Osteoblast (primary cell): ENCODE measurements at regions not wholly inside any gene's neighbourhood (a gene's known extent, or its start where the extent isn't known, plus 50 kb on each side); places are given as distances from the start of the nearest gene placed in this dataset.

ENCODE experiments used
- DNase-seq: peaks from one replicate; pipeline ENCODE4 v3.0.0; 2011; ENCODE audit warnings: low spot score, mixed read lengths; ENCODE audit not compliant: insufficient read length; ENCODE audit errors: missing footprints
- H2AFZ ChIP-seq: 2 replicates; pipeline ENCODE4 v1.6.0; 2011; ENCODE audit warnings: mild to moderate bottlenecking, low read length
- H3K27ac ChIP-seq: 2 replicates; pipeline ENCODE4 v1.5.1; 2011; ENCODE audit warnings: mild to moderate bottlenecking, low read depth, low read length, moderate library complexity
- H3K27me3 ChIP-seq: 2 replicates; pipeline ENCODE4 v1.6.0; 2012; ENCODE audit warnings: mild to moderate bottlenecking, control low read depth, inconsistent platforms, low read length, moderate library complexity; ENCODE audit not compliant: insufficient read depth
- H3K36me3 ChIP-seq: 2 replicates; pipeline ENCODE4 v1.5.1; 2011; ENCODE audit warnings: mild to moderate bottlenecking, low read length, control low read depth, moderate library complexity; ENCODE audit not compliant: insufficient read depth
- H3K4me1 ChIP-seq: 2 replicates; pipeline ENCODE4 v1.5.1; 2011; ENCODE audit warnings: mild to moderate bottlenecking, low read length, control low read depth, moderate library complexity; ENCODE audit not compliant: insufficient read depth
- H3K4me2 ChIP-seq: 2 replicates; pipeline ENCODE4 v1.6.0; 2011; ENCODE audit warnings: mild to moderate bottlenecking, low read length; ENCODE audit not compliant: insufficient read depth
- H3K4me3 ChIP-seq: fragments of 200-600 bp; sonication (generic); 3 replicates; pipeline ENCODE4 v1.5.1; 2012; ENCODE audit warnings: mild to moderate bottlenecking, low read length, inconsistent platforms; ENCODE audit not compliant: insufficient read depth
- H3K79me2 ChIP-seq: 2 replicates; pipeline ENCODE4 v1.6.0; 2012; ENCODE audit warnings: mild to moderate bottlenecking, low read length, control low read depth, inconsistent platforms; ENCODE audit not compliant: insufficient read depth
- H3K9me3 ChIP-seq: 2 replicates; pipeline ENCODE4 v1.5.1; 2011; ENCODE audit warnings: low read depth, low read length, control low read depth
- H4K20me1 ChIP-seq: 2 replicates; pipeline ENCODE4 v1.6.0; 2012; ENCODE audit warnings: mild to moderate bottlenecking, low read length, control low read depth; ENCODE audit not compliant: insufficient read depth
- CTCF ChIP-seq: IDR thresholded peaks from 2 replicates; pipeline ENCODE4 v1.5.1; 2011; ENCODE audit warnings: mild to moderate bottlenecking, low read depth, low read length, moderate library complexity; ENCODE audit errors: extremely low read depth

GRCh38 chr6:134725590-134725989 is 224.3 kb downstream of the ALDH8A1 start:
- Histone ChIP-seq H3K36me3 (no peaks in the 10 kb centered on the region), H2AFZ (no peak overlapping the region), H3K4me3 (no peak overlapping the region), H3K79me2 (no peaks in the 10 kb centered on the region), H3K4me1 (peaks cover 12% of the 10 kb centered on the region), H3K9me3 (no peaks in the 10 kb centered on the region), H4K20me1 (no peaks in the 10 kb centered on the region), H3K27ac (no peak overlapping the region), H3K4me2 (no peak overlapping the region), H3K27me3 (no peaks in the 10 kb centered on the region)
- TF ChIP-seq CTCF, result no peak
- no peak for DNase-seq

GRCh38 chr6:134724771-134725340 is 225.0 kb downstream of the ALDH8A1 start:
- Histone ChIP-seq H3K4me1 (peaks cover 12% of the 10 kb centered on the region), H3K27me3 (no peaks in the 10 kb centered on the region), H3K4me2 (peak overlapping the region; percentile 44), H3K27ac (no peak overlapping the region), H3K4me3 (no peak overlapping the region), H3K79me2 (no peaks in the 10 kb centered on the region), H3K36me3 (no peaks in the 10 kb centered on the region), H2AFZ (no peak overlapping the region), H3K9me3 (no peaks in the 10 kb centered on the region), H4K20me1 (no peaks in the 10 kb centered on the region)
- DNase-seq, result peak; percentile 51
- no peak for TF ChIP-seq CTCF

GRCh38 chr6:134723081-134723871 is 226.6 kb downstream of the ALDH8A1 start:
- Histone ChIP-seq H3K36me3 (no peaks in the 10 kb centered on the region), H3K9me3 (no peaks in the 10 kb centered on the region), H3K27me3 (no peaks in the 10 kb centered on the region), H3K27ac (no peak overlapping the region), H4K20me1 (no peaks in the 10 kb centered on the region), H3K79me2 (no peaks in the 10 kb centered on the region), H3K4me2 (no peak overlapping the region), H3K4me1 (peaks cover 12% of the 10 kb centered on the region), H3K4me3 (no peak overlapping the region), H2AFZ (no peak overlapping the region)
- TF ChIP-seq CTCF, result no peak
- DNase-seq, result no peak

- no peak for TF ChIP-seq CTCF
- DNase-seq, result no peak
- no peaks in the 10 kb centered on the region for H3K79me2 ChIP-seq
- no peak overlapping the region for H3K4me3 ChIP-seq
- no peaks in the 10 kb centered on the region for H4K20me1 ChIP-seq
- H3K4me1 ChIP-seq, result peaks cover 12% of the 10 kb centered on the region
- no peak overlapping the region for H3K4me2 ChIP-seq
- H3K9me3 ChIP-seq, result no peaks in the 10 kb centered on the region
- H3K27ac ChIP-seq, result no peak overlapping the region
- no peaks in the 10 kb centered on the region for H3K27me3 ChIP-seq
- no peaks in the 10 kb centered on the region for H3K36me3 ChIP-seq
- H2AFZ ChIP-seq, result peak overlapping the region; percentile 49
Observed at GRCh38 chr6:134722200-134722870, 227.6 kb downstream of the ALDH8A1 start.
